Posterior cingulate gyrus (tissue), 11 donors: ENCODE measurements at regions not wholly inside any gene's neighbourhood (a gene's known extent, or its start where the extent isn't known, plus 50 kb on each side); places are given as distances from the start of the nearest gene placed in this dataset.
"Not testable (repeated sequence)": the region's sequence is repeated elsewhere in the genome, so short reads cannot be mapped to it uniquely, and the experiment has no call there.

Experiments used
- DNase-seq, 10 donors: peaks; one replicate each; pipeline versions ENCODE4 v3.0.0 to v3.0.0-alpha.2; 2020 to 2021; ENCODE audit warnings: mixed read lengths in 3 of 10
- intact Hi-C: fragments of 100-400 bp; cut with DNase I; formaldehyde crosslinking; loops from one replicate; pipeline ENCODE4 v1.15.1; 2023

- intact Hi-C loops, result no loop called here
Observed at GRCh38 chr9:85344901-85345300, 396.9 kb downstream of the AGTPBP1 start.

GRCh38 chr9:85339338-85339737, 402.4 kb downstream of the AGTPBP1 start:
- no peak for DNase-seq
- intact Hi-C loops, result no loop called here

More at GRCh38 chr9:85344901-85345300, 396.9 kb downstream of the AGTPBP1 start:
- no peak for DNase-seq

GRCh38 chr9:85334228-85334627, 407.5 kb downstream of the AGTPBP1 start:
- intact Hi-C loops, result no loop called here
- DNase-seq, result no peak

GRCh38 chr9:85332487-85332886, 409.3 kb downstream of the AGTPBP1 start:
- no peak for DNase-seq

GRCh38 chr9:85331626-85332025, 410.1 kb downstream of the AGTPBP1 start:
- intact Hi-C loops, result no loop called here
- DNase-seq, result no peak

More at GRCh38 chr9:85332487-85332886, 409.3 kb downstream of the AGTPBP1 start:
- intact Hi-C loops, result no loop called here

- no peak for DNase-seq
- intact Hi-C loops, result no loop called here
Observed at GRCh38 chr9:85322592-85322991, 419.2 kb downstream of the AGTPBP1 start.

- no peak for DNase-seq
- intact Hi-C loops, result no loop called here
Observed at GRCh38 chr9:85321561-85321960, 420.2 kb downstream of the AGTPBP1 start.

GRCh38 chr9:85319936-85320656, 421.7 kb downstream of the AGTPBP1 start:
- DNase-seq, result no peak
- intact Hi-C loops, result no loop called here

GRCh38 chr9:85315535-85315934, 426.2 kb downstream of the AGTPBP1 start:
- intact Hi-C loops, DNase-seq: not testable (repeated sequence)

GRCh38 chr9:85310573-85310972, 431.2 kb downstream of the AGTPBP1 start:
- no peak for DNase-seq
- intact Hi-C loops, result no loop called here

- intact Hi-C loops, result no loop called here
Observed at GRCh38 chr9:85303757-85304134, 438.0 kb downstream of the AGTPBP1 start.

GRCh38 chr9:85302938-85303756, 438.6 kb downstream of the AGTPBP1 start:
- no peak for DNase-seq

More at GRCh38 chr9:85303757-85304134, 438.0 kb downstream of the AGTPBP1 start:
- DNase-seq, result no peak

GRCh38 chr9:85298499-85298898, 443.3 kb downstream of the AGTPBP1 start:
- intact Hi-C loops, result no loop called here

More at GRCh38 chr9:85302938-85303756, 438.6 kb downstream of the AGTPBP1 start:
- intact Hi-C loops, result no loop called here

GRCh38 chr9:85295244-85295643, 446.5 kb downstream of the AGTPBP1 start:
- intact Hi-C loops, DNase-seq: not testable (repeated sequence)

More at GRCh38 chr9:85298499-85298898, 443.3 kb downstream of the AGTPBP1 start:
- no peak for DNase-seq

GRCh38 chr9:85292261-85292660, 449.5 kb downstream of the AGTPBP1 start:
- no peak for DNase-seq
- intact Hi-C loops, result no loop called here

- intact Hi-C loops, result no loop called here
- DNase-seq, result no peak
Observed at GRCh38 chr9:85291266-85291665, 450.5 kb downstream of the AGTPBP1 start.

- no peak for DNase-seq
- intact Hi-C loops, result no loop called here
Observed at GRCh38 chr9:85290019-85290418, 451.7 kb downstream of the AGTPBP1 start.

GRCh38 chr9:85289142-85289541, 452.6 kb downstream of the AGTPBP1 start:
- intact Hi-C loops, result no loop called here
- DNase-seq, result no peak

- DNase-seq, result no peak
- intact Hi-C loops, result no loop called here
Observed at GRCh38 chr9:85283421-85283820, 458.3 kb downstream of the AGTPBP1 start.

GRCh38 chr9:85278769-85279168, 463.0 kb downstream of the AGTPBP1 start:
- no peak for DNase-seq
- intact Hi-C loops, result no loop called here

GRCh38 chr9:85276741-85277140, 465.0 kb downstream of the AGTPBP1 start:
- DNase-seq, result no peak
- intact Hi-C loops, result no loop called here

- intact Hi-C loops, result no loop called here
- peak in 6 of 10 donors; percentile 12 to 87 (median 62) for DNase-seq
Observed at GRCh38 chr9:85269811-85270210, 471.9 kb downstream of the AGTPBP1 start.
